ENCODE measurements at regions not wholly inside any gene's neighbourhood (a gene's known extent, or its start where the extent isn't known, plus 50 kb on each side); places are given as distances from the start of the nearest gene placed in this dataset.

DNA sequence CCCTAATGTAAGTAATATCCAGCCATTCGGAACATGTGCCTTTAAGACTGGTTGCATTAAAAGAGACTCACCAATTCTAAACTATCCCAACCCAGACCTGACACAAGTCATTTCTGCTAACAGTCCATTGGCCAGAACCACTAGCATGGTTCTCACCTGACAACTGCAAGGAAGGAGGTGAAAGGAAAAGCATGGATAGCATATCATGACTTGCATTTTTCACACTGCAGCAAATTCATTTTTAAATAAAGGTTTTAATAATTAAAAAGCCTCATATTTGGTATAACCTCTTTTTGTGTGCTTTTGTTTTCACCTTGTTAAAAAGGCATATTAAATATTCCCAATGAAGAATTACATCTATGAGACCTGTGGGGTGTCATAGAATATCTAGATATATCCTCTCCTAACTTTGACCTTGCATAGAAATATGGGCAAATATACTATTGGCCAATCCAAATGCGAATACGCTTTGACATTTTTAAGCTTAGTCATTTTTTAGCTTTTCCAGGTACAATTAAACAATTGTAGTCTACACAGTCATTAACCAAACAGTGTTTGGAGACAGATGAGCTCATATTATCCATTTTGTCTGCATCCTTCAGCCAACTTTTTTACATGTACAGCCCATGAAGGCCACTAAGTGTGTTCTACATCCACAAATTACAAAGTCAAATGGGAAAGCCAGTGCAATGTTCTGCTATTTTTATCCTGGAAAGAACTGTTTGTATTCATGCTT lies 295.3 kb downstream of the PDGFC start:
- Histone ChIP-seq H3K27ac (no peak overlapping the region), H3K27me3 (no peaks in the 10 kb centered on the region), H3K9ac (ENCODE audit: low read depth in 2 of 2, low read length in 2 of 2) (no peak overlapping the region), H3K36me3 (no peaks in the 10 kb centered on the region), H3K9me3 (no peaks in the 10 kb centered on the region), H3K4me3 (no peak overlapping the region), H3K4me1 (no peaks in the 10 kb centered on the region)
- TF ChIP-seq, protein P1, sequence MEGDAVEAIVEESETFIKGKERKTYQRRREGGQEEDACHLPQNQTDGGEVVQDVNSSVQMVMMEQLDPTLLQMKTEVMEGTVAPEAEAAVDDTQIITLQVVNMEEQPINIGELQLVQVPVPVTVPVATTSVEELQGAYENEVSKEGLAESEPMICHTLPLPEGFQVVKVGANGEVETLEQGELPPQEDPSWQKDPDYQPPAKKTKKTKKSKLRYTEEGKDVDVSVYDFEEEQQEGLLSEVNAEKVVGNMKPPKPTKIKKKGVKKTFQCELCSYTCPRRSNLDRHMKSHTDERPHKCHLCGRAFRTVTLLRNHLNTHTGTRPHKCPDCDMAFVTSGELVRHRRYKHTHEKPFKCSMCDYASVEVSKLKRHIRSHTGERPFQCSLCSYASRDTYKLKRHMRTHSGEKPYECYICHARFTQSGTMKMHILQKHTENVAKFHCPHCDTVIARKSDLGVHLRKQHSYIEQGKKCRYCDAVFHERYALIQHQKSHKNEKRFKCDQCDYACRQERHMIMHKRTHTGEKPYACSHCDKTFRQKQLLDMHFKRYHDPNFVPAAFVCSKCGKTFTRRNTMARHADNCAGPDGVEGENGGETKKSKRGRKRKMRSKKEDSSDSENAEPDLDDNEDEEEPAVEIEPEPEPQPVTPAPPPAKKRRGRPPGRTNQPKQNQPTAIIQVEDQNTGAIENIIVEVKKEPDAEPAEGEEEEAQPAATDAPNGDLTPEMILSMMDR (IDR thresholded peaks at IDR 0.05) = no peak
- intact Hi-C loops (cut with DNase I) = loop anchor here (10.0 kb wide), 2 partner anchors 201 to 381 kb away; no protein-coding TSS in a partner anchor
- DNase-seq = no peak

DNA sequence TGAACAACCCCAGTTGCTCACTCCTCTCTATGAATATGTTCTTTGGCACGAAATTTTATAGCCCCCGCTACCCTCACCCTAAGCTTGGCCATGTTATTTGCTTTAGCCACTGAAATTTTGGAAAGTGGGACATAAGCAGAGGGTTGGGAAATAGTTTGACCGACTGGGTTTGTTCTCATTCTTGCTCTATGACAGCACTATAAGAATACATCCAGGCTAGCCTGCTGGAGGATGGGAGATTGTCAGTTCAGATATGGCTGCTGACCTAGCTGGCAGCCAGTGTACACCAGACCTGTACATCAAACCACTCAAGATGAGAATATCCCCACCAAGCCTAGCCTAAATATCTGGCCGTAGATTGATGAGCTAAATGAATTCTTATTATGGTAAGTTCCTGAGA lies 298.1 kb downstream of the PDGFC start:
- Histone ChIP-seq H3K36me3 (no peaks in the 10 kb centered on the region), H3K27ac (no peak overlapping the region), H3K4me3 (no peak overlapping the region), H3K27me3 (no peaks in the 10 kb centered on the region), H3K4me1 (no peaks in the 10 kb centered on the region), H3K9ac (ENCODE audit: low read depth in 2 of 2, low read length in 2 of 2) (no peak overlapping the region), H3K9me3 (no peaks in the 10 kb centered on the region)
- TF ChIP-seq, protein P1 (IDR thresholded peaks at IDR 0.05) = no peak
- intact Hi-C loops (cut with DNase I) = loop anchor here (10.0 kb wide), 2 partner anchors 199 to 379 kb away; no protein-coding TSS in a partner anchor
- no peak for DNase-seq

DNA sequence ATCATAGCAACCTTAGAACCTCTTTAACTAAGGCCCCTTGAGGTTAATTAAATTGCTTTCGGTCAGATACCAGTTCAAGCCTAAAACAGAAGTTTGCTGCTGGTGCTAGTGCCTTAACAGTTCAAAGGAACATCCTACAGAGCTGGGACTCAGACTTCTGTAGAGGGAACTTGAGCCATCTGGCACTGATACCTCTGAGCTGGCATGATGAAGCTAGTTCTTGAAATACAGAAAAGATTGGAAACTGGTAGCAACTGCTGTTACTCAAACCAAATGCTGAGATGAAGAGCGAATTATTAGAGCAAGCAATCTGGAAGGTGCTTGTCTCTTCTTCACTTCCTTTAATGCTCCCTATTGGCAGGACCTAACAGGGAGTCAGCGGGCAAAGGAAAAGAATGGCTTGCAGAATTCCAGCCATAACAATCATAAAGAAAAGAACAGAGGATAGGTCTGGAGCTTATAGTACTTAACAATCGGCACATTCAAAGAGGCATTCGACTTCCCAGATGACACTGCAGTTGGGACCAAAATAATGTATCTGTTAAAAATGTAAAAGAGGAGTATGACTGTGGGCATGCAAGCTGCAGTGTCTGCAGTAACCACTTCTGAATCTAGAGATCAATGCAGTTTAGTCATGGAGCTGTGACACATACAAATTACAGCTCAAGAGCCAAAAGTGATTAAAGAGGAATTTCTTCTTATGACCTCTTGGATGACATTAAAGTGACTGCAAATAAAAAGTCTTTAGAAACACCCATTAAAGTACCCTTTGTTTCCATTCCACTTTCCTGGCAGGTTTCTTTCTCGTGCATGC lies 298.9 kb downstream of the PDGFC start:
- intact Hi-C loops (cut with DNase I) = loop anchor here (10.0 kb wide), 2 partner anchors 198 to 378 kb away; no protein-coding TSS in a partner anchor
- TF ChIP-seq, protein P1 (IDR thresholded peaks at IDR 0.05) = no peak
- Histone ChIP-seq H3K9ac (ENCODE audit: low read depth in 2 of 2, low read length in 2 of 2) (no peak overlapping the region), H3K4me3 (no peak overlapping the region), H3K9me3 (no peaks in the 10 kb centered on the region), H3K4me1 (no peaks in the 10 kb centered on the region), H3K36me3 (no peaks in the 10 kb centered on the region), H3K27ac (no peak overlapping the region), H3K27me3 (no peaks in the 10 kb centered on the region)
- no peak for DNase-seq

DNA sequence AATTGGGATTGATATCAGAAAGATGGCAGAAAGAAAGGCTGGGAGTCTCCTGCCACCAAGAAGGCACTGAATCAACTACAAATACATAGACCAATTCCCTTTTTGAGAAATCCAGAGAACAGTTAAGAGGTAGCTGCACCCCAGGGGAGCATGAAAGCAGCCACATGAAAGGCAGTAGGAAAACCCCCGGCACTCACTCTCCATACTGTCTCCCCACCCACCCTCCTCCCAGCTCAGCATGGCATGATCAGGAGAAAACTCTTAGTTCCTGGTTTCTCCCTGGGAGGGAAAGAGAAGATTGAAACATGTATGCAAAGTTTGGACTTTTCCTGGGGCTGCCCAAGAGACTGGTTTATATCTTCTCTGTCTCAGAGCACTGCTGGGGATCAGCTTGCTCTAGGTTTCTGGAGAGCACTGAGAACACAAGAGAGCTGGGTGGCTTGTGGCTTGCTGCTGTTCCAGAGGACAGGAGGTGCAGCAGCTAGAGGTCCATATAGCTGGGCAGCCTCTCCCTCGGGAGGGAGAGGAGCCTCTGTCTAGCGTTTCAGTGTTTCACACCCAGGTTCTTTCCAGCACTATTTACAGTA lies 305.7 kb downstream of the PDGFC start:
- TF ChIP-seq, protein P1 (IDR thresholded peaks at IDR 0.05) = no peak
- Histone ChIP-seq H3K27ac (no peak overlapping the region), H3K27me3 (no peaks in the 10 kb centered on the region), H3K4me3 (no peak overlapping the region), H3K9ac (ENCODE audit: low read depth in 2 of 2, low read length in 2 of 2) (no peak overlapping the region), H3K9me3 (no peaks in the 10 kb centered on the region), H3K36me3 (no peaks in the 10 kb centered on the region), H3K4me1 (no peaks in the 10 kb centered on the region)
- no peak for DNase-seq
- intact Hi-C loops (cut with DNase I) = no loop called here

DNA sequence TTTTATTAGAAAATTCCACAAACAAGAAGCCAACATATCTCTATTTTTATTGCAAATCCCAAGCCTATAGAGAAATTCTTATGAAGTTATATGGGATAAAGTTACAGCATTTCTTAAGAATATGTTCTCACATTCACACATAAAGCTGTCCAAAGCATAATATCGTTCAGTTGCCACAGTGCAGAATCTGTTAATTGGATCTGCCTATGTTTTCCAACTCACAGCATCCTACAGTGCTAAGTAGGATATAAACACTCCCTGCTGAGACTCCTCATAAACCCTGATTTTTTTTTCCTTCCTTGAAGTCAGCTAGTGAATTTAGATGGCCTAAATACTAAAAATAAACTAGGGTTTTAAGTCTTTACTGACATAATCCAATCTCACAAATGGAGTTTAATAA lies 307.9 kb downstream of the PDGFC start:
- H3K36me3 ChIP-seq = no peaks in the 10 kb centered on the region
- no peak overlapping the region for H3K9ac ChIP-seq (ENCODE audit: low read depth in 2 of 2, low read length in 2 of 2)
- H3K9me3 ChIP-seq = no peaks in the 10 kb centered on the region
- no peak for DNase-seq
- intact Hi-C loops (cut with DNase I) = no loop called here
- no peak overlapping the region for H3K4me3 ChIP-seq
- H3K27me3 ChIP-seq = no peaks in the 10 kb centered on the region
- no peaks in the 10 kb centered on the region for H3K4me1 ChIP-seq
- H3K27ac ChIP-seq = no peak overlapping the region
- TF ChIP-seq, protein P1 (IDR thresholded peaks at IDR 0.05) = no peak
